NCI-H1694 treated with DMSO at 0.1 percent for 48 hours (cell line): ENCODE measurements at regions not wholly inside any gene's neighbourhood (a gene's known extent, or its start where the extent isn't known, plus 50 kb on each side); places are given as distances from the start of the nearest gene placed in this dataset.

Source experiments
- DNase-seq: peaks from one replicate; lab custom pipeline; 2025; lab: John Stamatoyannopoulos, UW

GRCh38 chr1:34610063-34610462 is 144.8 kb upstream of the GJB5 start:
- no peak for DNase-seq

- no peak for DNase-seq
Measured at GRCh38 chr1:34611571-34611970, 143.3 kb upstream of the GJB5 start.

- no peak for DNase-seq
Measured at GRCh38 chr1:34612091-34612827, 142.6 kb upstream of the GJB5 start.

- DNase-seq = no peak
Measured at GRCh38 chr1:34617321-34618118, 137.3 kb upstream of the GJB5 start.

GRCh38 chr1:34618381-34618780 is 136.5 kb upstream of the GJB5 start:
- no peak for DNase-seq

GRCh38 chr1:34619256-34619655 is 135.6 kb upstream of the GJB5 start:
- no peak for DNase-seq

- DNase-seq = no peak
Measured at GRCh38 chr1:34621916-34622315, 132.9 kb upstream of the GJB5 start.

GRCh38 chr1:34625521-34626015 is 129.3 kb upstream of the GJB5 start:
- DNase-seq = no peak

GRCh38 chr1:34627465-34628240 is 127.2 kb upstream of the GJB5 start:
- DNase-seq = no peak

- no peak for DNase-seq
Measured at GRCh38 chr1:34631126-34631525, 123.7 kb upstream of the GJB5 start.

- DNase-seq = no peak
Measured at GRCh38 chr1:34639701-34640100, 115.1 kb upstream of the GJB5 start.

- no peak for DNase-seq
Measured at GRCh38 chr1:34640654-34641401, 114.0 kb upstream of the GJB5 start.

- DNase-seq = no peak
Measured at GRCh38 chr1:34642679-34643078, 112.2 kb upstream of the GJB5 start.

- no peak for DNase-seq
Measured at GRCh38 chr1:34645109-34645688, 109.6 kb upstream of the GJB5 start.

- DNase-seq = no peak
Measured at GRCh38 chr1:34645919-34646318, 108.9 kb upstream of the GJB5 start.

GRCh38 chr1:34648501-34648900 is 106.3 kb upstream of the GJB5 start:
- no peak for DNase-seq

- DNase-seq = no peak
Measured at GRCh38 chr1:34650090-34650489, 104.8 kb upstream of the GJB5 start.

GRCh38 chr1:34650800-34651199 is 104.0 kb upstream of the GJB5 start:
- DNase-seq = no peak

GRCh38 chr1:34653110-34653509 is 101.7 kb upstream of the GJB5 start:
- DNase-seq = no peak

GRCh38 chr1:34655206-34655874 is 99.5 kb upstream of the GJB5 start:
- DNase-seq = no peak

- no peak for DNase-seq
Measured at GRCh38 chr1:34655875-34656240, 99.0 kb upstream of the GJB5 start.
